Fibroblast of mammary gland (primary cell): ENCODE measurements at regions not wholly inside any gene's neighbourhood (a gene's known extent, or its start where the extent isn't known, plus 50 kb on each side); places are given as distances from the start of the nearest gene placed in this dataset.
A peak's percentile ranks its signal among the peaks of the same experiment; 100 is the strongest.

Experiments used
- DNase-seq: peaks from one replicate; pipeline ENCODE4 v3.0.0-alpha.2; 2010; ENCODE audit warnings: low read depth
- H3K4me3 ChIP-seq: 2 replicates; pipeline ENCODE4 v1.5.1; 2011; ENCODE audit warnings: low read depth, mild to moderate bottlenecking, low read length, moderate library complexity; ENCODE audit not compliant: control insufficient read depth
- CTCF ChIP-seq: conservative IDR thresholded peaks from 2 replicates; pipeline ENCODE4 v1.5.1; 2011; ENCODE audit warnings: low read depth, low read length, inconsistent platforms; ENCODE audit not compliant: control insufficient read depth, insufficient read depth

GRCh38 chr2:236766850-236767249, 197.2 kb downstream of the ACKR3 start:
- no peak overlapping the region for H3K4me3 ChIP-seq
- no peak for DNase-seq
- no peak for TF ChIP-seq CTCF

DNA sequence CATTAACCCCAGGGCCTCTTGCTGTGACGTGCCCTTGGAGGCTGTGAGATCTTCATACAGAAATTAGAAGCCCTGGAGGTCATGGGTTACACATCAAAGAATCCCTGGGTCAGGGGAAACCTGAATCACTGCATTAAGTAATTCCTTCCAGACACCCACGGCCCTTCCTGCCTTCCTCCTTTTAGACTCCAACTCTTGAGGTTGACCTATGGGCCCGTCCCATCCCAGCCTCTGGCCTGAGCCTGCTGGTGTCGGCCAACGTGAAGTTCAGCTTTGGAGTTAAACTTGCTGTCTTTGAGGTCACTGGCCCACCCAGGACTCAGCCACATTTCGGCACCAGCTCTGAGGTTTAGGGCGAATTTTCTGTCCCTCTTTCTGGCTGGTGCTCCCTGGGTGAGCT, 198.3 kb downstream of the ACKR3 start:
- TF ChIP-seq CTCF, result no peak
- peak; percentile 30 for DNase-seq

DNA sequence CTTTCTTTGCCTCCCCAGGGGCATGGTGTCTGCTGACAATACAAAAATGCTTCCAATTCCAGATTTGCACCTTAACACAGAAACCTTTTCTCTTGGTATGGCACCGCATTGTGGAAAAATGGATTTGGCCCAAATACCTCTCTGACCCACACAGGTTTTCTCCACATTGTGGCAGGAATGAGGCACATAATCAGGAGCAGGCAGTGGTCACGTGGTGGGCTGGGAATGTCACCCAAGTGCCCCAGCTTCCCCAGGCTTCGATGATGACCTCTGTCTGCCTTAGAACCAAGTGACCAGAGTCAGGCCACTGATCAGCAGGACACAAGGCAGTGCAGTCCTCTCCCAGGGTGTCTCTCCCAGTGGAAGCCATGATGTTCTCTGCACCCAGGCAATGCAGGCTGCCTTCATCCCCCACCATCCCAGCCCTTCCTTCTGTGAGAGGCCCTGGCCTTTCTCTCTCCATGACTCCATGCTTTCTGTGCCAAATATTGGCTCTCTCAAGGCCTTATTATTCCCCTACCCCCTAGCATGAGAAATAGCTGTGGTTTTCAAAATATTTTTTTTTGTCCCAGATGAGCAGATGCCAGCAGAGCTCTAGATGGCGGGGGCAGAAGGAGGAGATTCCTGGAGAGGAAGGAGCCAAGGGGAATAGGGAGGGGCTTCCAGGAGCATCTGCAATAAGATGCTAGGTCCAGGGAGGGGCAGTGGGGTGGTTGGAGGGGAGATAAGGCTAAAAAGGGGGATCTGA, 198.9 kb downstream of the ACKR3 start:
- no peak overlapping the region for H3K4me3 ChIP-seq
- TF ChIP-seq CTCF, result no peak
- DNase-seq, result peak; percentile 86

More for the DNA sequence above, 198.3 kb downstream of the ACKR3 start:
- no peak overlapping the region for H3K4me3 ChIP-seq

DNA sequence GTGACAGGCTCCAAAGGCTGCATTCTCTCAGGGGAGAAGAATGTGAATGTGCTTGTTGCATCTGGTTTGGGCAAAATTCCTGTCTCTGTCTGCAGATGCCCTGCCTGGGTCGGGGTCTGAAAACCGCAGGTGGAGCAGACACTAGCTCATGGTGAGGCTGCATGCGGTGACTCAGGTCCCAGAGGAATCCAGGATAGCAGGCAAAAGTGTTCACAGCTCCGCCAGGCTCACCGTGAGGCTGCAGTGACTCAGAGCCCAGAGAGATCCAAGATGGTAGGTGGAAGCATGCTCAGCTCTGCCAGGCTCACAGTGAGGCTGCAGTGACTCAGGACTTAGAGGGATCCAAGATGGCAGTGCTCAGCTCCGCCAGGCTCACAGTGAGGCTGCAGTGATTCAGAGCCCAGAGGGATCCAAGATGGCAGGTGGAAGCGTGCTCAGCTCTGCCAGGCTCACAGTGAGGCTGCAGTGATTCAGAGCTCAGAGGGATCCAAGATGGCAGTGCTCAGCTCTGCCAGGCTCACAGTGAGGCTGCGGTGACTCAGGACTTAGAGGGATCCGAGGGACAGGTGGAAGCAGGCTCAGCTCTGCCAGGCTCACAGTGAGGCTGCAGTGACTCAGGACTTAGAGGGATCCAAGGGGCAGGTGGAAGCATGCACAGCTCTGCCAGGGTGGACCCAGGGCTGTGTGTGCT, 200.5 kb downstream of the ACKR3 start:
- TF ChIP-seq CTCF, result no peak
- no peak overlapping the region for H3K4me3 ChIP-seq
- peak; percentile 100 for DNase-seq

- H3K4me3 ChIP-seq, result no peak overlapping the region
- no peak for TF ChIP-seq CTCF
- DNase-seq, result no peak
Observed at GRCh38 chr2:236772220-236772837, 202.7 kb downstream of the ACKR3 start.

- DNase-seq, result no peak
- no peak overlapping the region for H3K4me3 ChIP-seq
- no peak for TF ChIP-seq CTCF
Observed at GRCh38 chr2:236773206-236773605, 203.6 kb downstream of the ACKR3 start.
